IMR-90 (cell line): ENCODE measurements at regions not wholly inside any gene's neighbourhood (a gene's known extent, or its start where the extent isn't known, plus 50 kb on each side); places are given as distances from the start of the nearest gene placed in this dataset.

ENCODE experiments used
- ATAC-seq: fragments of 200-7000 bp; cut with Tn5 transposase; 2 replicates; pipeline ENCODE4 v1.9.1; 2020; ENCODE audit warnings: low read depth, mild to moderate bottlenecking, moderate library complexity
- BruUV-seq: library from RNA; stranded (reverse); fragments of 400-500 nt; replicated peaks from 2 replicates; lab custom pipeline; 2021; lab: Mats Ljungman, UMichigan
- CTCF ChIA-PET: fragments of 300-600 bp; formaldehyde crosslinking; extraction: SDS; loops from one replicate; lab custom pipeline; 2021; ENCODE audit warnings: antibody characterized with exemption; lab: Yijun Ruan, JAX
- POLR2A ChIA-PET: fragments of 300-600 bp; sonication (Branson Sonifier 250); formaldehyde crosslinking; loops from one replicate; lab custom pipeline; 2022; ENCODE audit warnings: antibody characterized with exemption; ENCODE audit not compliant: unreplicated experiment; lab: Charles Lee
- DNase-seq: peaks from one replicate; pipeline ENCODE4 v3.0.0; 2013
- H2AFZ ChIP-seq: replicated peaks from 2 replicates; pipeline ENCODE3; 2013; ENCODE audit warnings: low read length, mild to moderate bottlenecking; ENCODE audit not compliant: poor library complexity
- H2AK5ac ChIP-seq: 2 replicates; pipeline ENCODE4 v1.6.1; 2013; ENCODE audit warnings: low read depth, low read length, inconsistent platforms
- H2AK9ac ChIP-seq: replicated peaks from 2 replicates; pipeline ENCODE3; 2013; ENCODE audit warnings: mild to moderate bottlenecking, low read depth, low read length, moderate library complexity; ENCODE audit not compliant: poor library complexity
- H2BK120ac ChIP-seq: 2 replicates; pipeline ENCODE4 v1.6.1; 2013; ENCODE audit warnings: low read depth, low read length, inconsistent platforms
- H2BK15ac ChIP-seq: 3 replicates; pipeline ENCODE4 v1.6.1; 2013; ENCODE audit warnings: low read depth, low read length, inconsistent platforms
- H2BK20ac ChIP-seq: 2 replicates; pipeline ENCODE4 v1.6.1; 2013; ENCODE audit warnings: low read depth, mild to moderate bottlenecking, inconsistent platforms, low read length, moderate library complexity
- H2BK5ac ChIP-seq: 2 replicates; pipeline ENCODE4 v1.6.1; 2013; ENCODE audit warnings: mild to moderate bottlenecking, low read depth, low read length, inconsistent platforms; ENCODE audit not compliant: poor library complexity, severe bottlenecking
- H3K14ac ChIP-seq: replicated peaks from 2 replicates; pipeline ENCODE4 v1.6.1; 2013; ENCODE audit warnings: low read depth, low read length, inconsistent platforms
- H3K18ac ChIP-seq: 2 replicates; pipeline ENCODE4 v1.6.1; 2013; ENCODE audit warnings: low read depth, low read length, control low read depth
- H3K23ac ChIP-seq: 2 replicates; pipeline ENCODE4 v1.6.1; 2013; ENCODE audit warnings: low read depth, low read length, inconsistent platforms
- H3K27ac ChIP-seq: 2 replicates; pipeline ENCODE4 v1.5.1; 2013; ENCODE audit warnings: mild to moderate bottlenecking, control low read depth, low read length; ENCODE audit not compliant: insufficient read depth
- H3K27me3 ChIP-seq: 2 replicates; pipeline ENCODE4 v1.6.1; 2013; ENCODE audit warnings: low read length; ENCODE audit not compliant: control insufficient read depth, insufficient read depth
- H3K36me3 ChIP-seq: 2 replicates; pipeline ENCODE4 v1.6.1; 2013; ENCODE audit warnings: low read length, mixed read lengths; ENCODE audit not compliant: control insufficient read depth, insufficient read depth
- H3K4ac ChIP-seq: 2 replicates; pipeline ENCODE4 v1.6.1; 2013; ENCODE audit warnings: low read depth, low read length, inconsistent platforms
- H3K4me1 ChIP-seq: 2 replicates; pipeline ENCODE4 v1.6.1; 2013; ENCODE audit warnings: low read length, mixed read lengths; ENCODE audit not compliant: control insufficient read depth, insufficient read depth
- H3K4me2 ChIP-seq: 2 replicates; pipeline ENCODE4 v1.6.1; 2013; ENCODE audit warnings: low read depth, mild to moderate bottlenecking, control low read depth, low read length, moderate library complexity
- H3K4me3 ChIP-seq: 2 replicates; pipeline ENCODE4 v1.5.1; 2013; ENCODE audit warnings: low read depth, mild to moderate bottlenecking, control low read depth, low read length, moderate library complexity; ENCODE audit not compliant: insufficient read depth
- H3K56ac ChIP-seq: 2 replicates; pipeline ENCODE4 v1.6.1; 2013; ENCODE audit warnings: low read length, inconsistent platforms; ENCODE audit not compliant: insufficient read depth; ENCODE audit errors: extremely low read depth
- H3K79me1 ChIP-seq, 2 experiments: 2 replicates each; pipeline ENCODE4 v1.6.1; 2013; ENCODE audit warnings: low read length in 2 of 2, inconsistent platforms in 1 of 2, low read depth in 1 of 2
- H3K9ac ChIP-seq: 2 replicates; pipeline ENCODE4 v1.6.1; 2013; ENCODE audit warnings: low read depth, low read length, control low read depth
- H3K9me1 ChIP-seq: 2 replicates; pipeline ENCODE4 v1.6.1; 2013; ENCODE audit warnings: low read length, inconsistent platforms; ENCODE audit not compliant: insufficient read depth
- H3K9me3 ChIP-seq: 2 replicates; pipeline ENCODE4 v1.6.1; 2013; ENCODE audit warnings: low read length; ENCODE audit not compliant: control insufficient read depth, insufficient read depth
- H4K20me1 ChIP-seq: 2 replicates; pipeline ENCODE4 v1.6.1; 2013; ENCODE audit warnings: low read length, inconsistent platforms; ENCODE audit not compliant: insufficient read depth
- H4K5ac ChIP-seq: 2 replicates; pipeline ENCODE4 v1.6.1; 2013; ENCODE audit warnings: mild to moderate bottlenecking, low read depth, low read length, control low read depth
- H4K8ac ChIP-seq, 2 experiments: 2 replicates each; pipeline ENCODE4 v1.6.1; 2013; ENCODE audit warnings: low read depth in 2 of 2, low read length in 2 of 2, control low read depth in 1 of 2, inconsistent platforms in 1 of 2
- H4K91ac ChIP-seq: 2 replicates; pipeline ENCODE4 v1.6.1; 2013; ENCODE audit warnings: low read depth, low read length, inconsistent platforms; ENCODE audit not compliant: insufficient read depth
- BHLHE40 ChIP-seq: fragments of 150-350 bp; IDR thresholded peaks from 2 replicates; pipeline ENCODE4 v1.6.1; 2016; ENCODE audit warnings: mild to moderate bottlenecking, low read depth, low read length
- FOS ChIP-seq: fragments of 150-350 bp; IDR thresholded peaks from 2 replicates; pipeline ENCODE4 v1.6.1; 2016; ENCODE audit warnings: low read depth, low read length
- POLR2A ChIP-seq: IDR thresholded peaks from 2 replicates; pipeline ENCODE4 v1.6.1; 2012; ENCODE audit warnings: mild to moderate bottlenecking, low read depth, low read length
- WGBS, 2 experiments: methylation state at CpG; one replicate each; pipeline versions ENCODE4 v1.1.5 to v1.1.7; 2013; ENCODE audit warnings: missing lambda C conversion rate in 2 of 2; ENCODE audit not compliant: insufficient read length in 1 of 2; ENCODE audit errors: extremely low coverage in 2 of 2; 5-methylcytosine and 5-hydroxymethylcytosine counted together
- dilution Hi-C: fragments of 300-500 bp; cut with HindIII; formaldehyde crosslinking; loops from one replicate; pipeline ENCODE4 v1.14.3; 2018; ENCODE audit warnings: low sequenced_read_pairs; ENCODE audit not compliant: unreplicated experiment
- in situ Hi-C: fragments of 300-500 bp; cut with MboI; formaldehyde crosslinking; loops from 3 replicates; pipeline ENCODE4 v1.14.3; 2019; ENCODE audit warnings: low sequenced_read_pairs, inconsistent platforms, mixed read lengths
- intact Hi-C: fragments of 100-400 bp; cut with micrococcal nuclease; formaldehyde crosslinking; loops from 2 replicates; pipeline ENCODE4 v1.10.0; 2022

DNA sequence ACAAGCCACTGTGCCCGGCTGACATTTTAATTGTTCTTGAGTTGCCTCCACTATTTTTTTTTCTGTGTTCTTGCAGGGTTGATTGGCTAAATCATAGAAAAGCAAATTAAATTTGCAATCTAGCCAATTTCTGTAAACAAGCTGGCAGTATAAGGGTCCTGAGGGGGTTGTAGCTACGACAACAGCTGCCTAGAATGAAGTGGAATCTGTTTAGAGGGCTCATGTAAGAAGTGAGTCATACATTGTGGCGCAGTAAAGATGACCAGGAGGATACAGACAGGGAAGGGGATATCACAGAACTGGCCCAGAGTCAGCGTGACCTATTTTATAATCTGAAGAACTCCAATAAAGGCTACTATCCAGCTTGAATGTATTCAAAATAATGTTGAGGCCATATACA, 82.2 kb upstream of the TLE1 start:
- H3K9me3 ChIP-seq: peaks cover 3% of the 10 kb centered on the region; the same call in 1 of the 2 replicates
- POLR2A ChIA-PET: interaction anchor here (0.7 kb wide), 1 partner anchor 34 kb away, joined by 4 read pairs; no protein-coding TSS in a partner anchor
- 0 out of 2 replicates have a peak overlapping the region, but pooled peaks have one; percentile 35 for H3K18ac ChIP-seq

More for the DNA sequence above, 82.2 kb upstream of the TLE1 start:
- in situ Hi-C loops: no loop called here
- Histone ChIP-seq H4K5ac (no peak overlapping the region), H2BK20ac (0 out of 2 replicates have a peak overlapping the region, but pooled peaks have one; percentile 37), H3K56ac (no peak overlapping the region), H2BK5ac (peak overlapping the region; percentile 22), H2AK9ac (no peak overlapping the region), H3K9ac (no peak overlapping the region), H3K14ac (no peak overlapping the region), H4K20me1 (no peaks in the 10 kb centered on the region), H3K4me2 (no peak overlapping the region), H3K23ac (no peak overlapping the region), H3K27me3 (no peaks in the 10 kb centered on the region), H3K9me1 (peaks cover 3% of the 10 kb centered on the region), H4K8ac (no peak overlapping the region), H3K4me3 (no peak overlapping the region), H2AFZ (no peak overlapping the region), H2AK5ac (no peak overlapping the region), H3K36me3 (no peaks in the 10 kb centered on the region), H4K91ac (no peak overlapping the region), H3K79me1 (no peaks in the 10 kb centered on the region), H3K4me1 (peaks cover 4% of the 10 kb centered on the region; the same call in 1 of the 2 replicates), H2BK120ac (no peak overlapping the region), H3K27ac (no peak overlapping the region), H2BK15ac (no peak overlapping the region; the same call in 2 of the 3 replicates), H3K4ac (no peak overlapping the region)
- ATAC-seq (peak; percentile 79), DNase-seq (peak; percentile 78)
- no CpG with 5 or more reads among the region's 4 CpGs for WGBS, 2 experiments
- no TSS peak for BruUV-seq
- intact Hi-C loops: no loop called here
- dilution Hi-C loops: no loop called here
- TF ChIP-seq FOS (0 out of 2 replicates have a peak, but pooled peaks have one; percentile 53), BHLHE40 (0 out of 2 replicates have a peak, but pooled peaks have one; percentile 6), POLR2A (no peak)
- CTCF ChIA-PET: no interaction called here
